ENCODE measurements at regions not wholly inside any gene's neighbourhood (a gene's known extent, or its start where the extent isn't known, plus 50 kb on each side); places are given as distances from the start of the nearest gene placed in this dataset.
"Not testable (repeated sequence)": the region's sequence is repeated elsewhere in the genome, so short reads cannot be mapped to it uniquely, and the experiment has no call there.

DNA sequence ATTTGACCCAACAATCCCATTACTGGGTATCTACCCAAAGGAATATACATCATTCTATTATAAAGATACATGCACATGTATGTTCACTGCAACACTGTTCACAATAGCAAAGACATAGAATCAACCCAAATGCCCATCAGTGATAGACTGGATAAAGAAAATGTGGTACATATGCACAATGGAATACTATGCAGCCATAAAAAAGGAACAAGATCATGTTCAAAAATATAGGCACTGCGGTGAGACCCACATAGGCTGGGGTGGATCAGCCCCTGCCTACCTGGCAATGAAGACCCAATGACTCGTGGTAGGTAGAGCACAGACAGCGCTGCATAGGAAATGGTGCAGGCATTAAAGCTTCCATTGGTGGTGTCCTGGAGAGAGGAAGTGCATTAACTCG, 88.6 kb upstream of the NFIL3 start:
- TF ChIP-seq, protein P1, sequence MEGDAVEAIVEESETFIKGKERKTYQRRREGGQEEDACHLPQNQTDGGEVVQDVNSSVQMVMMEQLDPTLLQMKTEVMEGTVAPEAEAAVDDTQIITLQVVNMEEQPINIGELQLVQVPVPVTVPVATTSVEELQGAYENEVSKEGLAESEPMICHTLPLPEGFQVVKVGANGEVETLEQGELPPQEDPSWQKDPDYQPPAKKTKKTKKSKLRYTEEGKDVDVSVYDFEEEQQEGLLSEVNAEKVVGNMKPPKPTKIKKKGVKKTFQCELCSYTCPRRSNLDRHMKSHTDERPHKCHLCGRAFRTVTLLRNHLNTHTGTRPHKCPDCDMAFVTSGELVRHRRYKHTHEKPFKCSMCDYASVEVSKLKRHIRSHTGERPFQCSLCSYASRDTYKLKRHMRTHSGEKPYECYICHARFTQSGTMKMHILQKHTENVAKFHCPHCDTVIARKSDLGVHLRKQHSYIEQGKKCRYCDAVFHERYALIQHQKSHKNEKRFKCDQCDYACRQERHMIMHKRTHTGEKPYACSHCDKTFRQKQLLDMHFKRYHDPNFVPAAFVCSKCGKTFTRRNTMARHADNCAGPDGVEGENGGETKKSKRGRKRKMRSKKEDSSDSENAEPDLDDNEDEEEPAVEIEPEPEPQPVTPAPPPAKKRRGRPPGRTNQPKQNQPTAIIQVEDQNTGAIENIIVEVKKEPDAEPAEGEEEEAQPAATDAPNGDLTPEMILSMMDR (IDR thresholded peaks at IDR 0.05), result not testable (repeated sequence)
- TF ChIP-seq POLR2A (IDR thresholded peaks at IDR 0.05), result not testable (repeated sequence)

Measured in Peyer's patch (tissue), 4 donors.